T-helper 2 cell (primary cell): ENCODE measurements at regions not wholly inside any gene's neighbourhood (a gene's known extent, or its start where the extent isn't known, plus 50 kb on each side); places are given as distances from the start of the nearest gene placed in this dataset.
"Not testable (repeated sequence)": the region's sequence is repeated elsewhere in the genome, so short reads cannot be mapped to it uniquely, and the experiment has no call there.

ENCODE experiments used
- DNase-seq, 5 experiments: peaks; one replicate each; pipeline versions ENCODE4 v3.0.0 to v3.0.0-alpha.2; 2012 to 2022

DNA sequence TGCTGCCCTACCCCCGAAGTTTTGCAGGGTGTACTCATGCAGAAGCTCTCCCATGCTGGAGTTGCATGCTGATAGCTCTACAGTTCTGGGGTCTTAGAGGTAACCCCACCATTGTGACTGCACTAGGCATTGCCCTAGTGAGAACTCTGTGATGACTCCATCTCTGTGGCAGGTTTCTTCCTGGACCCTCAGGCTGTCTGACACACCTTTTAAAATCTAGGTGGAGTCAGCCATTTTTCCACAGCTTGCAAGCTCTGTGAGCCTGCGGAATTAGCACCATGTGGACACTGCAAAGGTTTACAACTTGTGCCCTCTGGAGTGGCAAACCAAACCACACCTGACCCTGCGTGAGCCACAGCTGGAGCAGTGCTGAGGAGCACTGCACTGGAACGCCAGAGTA, 636.2 kb upstream of the SPRY2 start:
- DNase-seq: no peak

DNA sequence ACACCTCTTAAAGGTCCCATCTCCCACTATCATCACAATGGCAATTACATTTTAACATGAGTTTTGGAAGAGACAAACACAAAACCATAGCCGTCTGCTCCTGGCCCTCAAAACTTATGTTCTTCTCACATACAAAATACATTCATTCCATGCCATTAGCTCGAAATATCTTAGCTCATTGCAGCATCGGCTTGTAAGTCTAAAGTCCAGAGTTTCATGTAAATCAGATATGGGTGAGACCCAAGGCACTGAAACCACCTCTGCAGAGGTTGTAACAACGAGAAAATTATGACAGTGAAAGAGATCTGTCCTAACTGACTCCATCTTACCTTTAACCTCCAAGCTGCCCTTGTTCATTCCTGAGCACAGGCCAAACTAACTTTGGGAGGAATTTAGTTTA, 635.0 kb upstream of the SPRY2 start:
- no peak for DNase-seq

DNA sequence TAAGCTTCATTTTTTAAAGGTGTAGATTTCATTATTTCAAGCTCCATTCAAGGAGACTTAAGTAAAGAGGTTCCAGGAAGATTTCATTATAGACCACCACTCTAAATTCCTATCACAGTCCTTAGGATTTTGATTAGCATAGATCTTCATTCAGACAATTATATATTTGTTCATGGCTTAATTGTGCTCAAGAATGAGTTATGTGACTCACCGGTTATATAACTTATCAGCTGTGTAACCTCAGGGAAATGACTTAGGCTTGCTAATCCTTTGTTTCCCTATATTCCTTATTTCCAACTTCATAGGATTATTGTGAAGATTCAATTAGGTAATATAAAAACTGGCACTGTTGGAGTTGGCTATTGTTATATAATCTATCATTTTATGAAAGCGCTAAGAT, 632.8 kb upstream of the SPRY2 start:
- DNase-seq: no peak

DNA sequence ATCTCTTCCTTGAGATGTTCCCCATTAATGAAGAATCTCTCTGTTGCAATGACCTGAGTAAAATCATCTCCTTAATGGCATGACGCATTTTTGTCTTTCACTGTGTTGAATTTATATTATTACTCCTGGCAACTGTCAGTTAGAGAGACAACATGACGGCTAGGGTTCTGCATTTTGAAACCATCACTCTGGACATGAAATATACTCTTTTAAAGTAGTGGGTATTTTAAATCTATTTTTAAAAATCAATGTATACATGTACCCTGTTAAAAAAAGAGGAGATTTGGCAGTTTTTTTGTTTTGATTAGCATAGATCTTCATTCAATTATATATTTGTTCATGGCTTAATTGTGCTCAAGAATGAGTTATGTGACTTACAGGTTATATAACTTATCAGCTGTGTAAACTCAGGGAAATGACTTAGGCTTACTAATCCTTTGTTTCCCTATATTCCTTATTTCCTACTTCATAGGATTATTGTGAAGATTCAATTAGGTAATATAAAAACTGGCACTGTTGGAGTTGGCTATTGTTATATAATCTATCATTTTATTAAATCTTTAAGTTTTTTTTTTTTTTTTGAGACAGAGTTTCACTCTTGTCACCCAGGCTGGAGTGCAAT, 632.0 kb upstream of the SPRY2 start:
- DNase-seq: no peak

DNA sequence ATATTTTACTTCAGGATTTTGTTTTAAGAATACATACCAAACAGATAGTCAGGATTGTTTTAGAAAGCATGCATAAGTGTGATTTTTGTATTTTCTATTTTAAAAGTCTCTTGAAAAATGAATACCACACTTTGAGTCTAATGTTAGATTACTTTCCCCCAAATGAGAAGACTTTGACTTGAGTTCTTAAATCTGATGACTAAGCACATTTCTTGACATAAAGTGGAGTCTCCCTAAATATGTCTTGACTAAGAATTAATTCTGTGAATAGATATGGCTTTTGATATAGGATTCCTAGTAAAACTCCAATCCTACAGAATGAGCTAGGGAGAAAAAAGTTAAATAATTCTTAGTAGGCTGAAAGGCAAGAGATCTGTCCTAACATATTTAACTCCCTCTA, 624.2 kb upstream of the SPRY2 start:
- DNase-seq: no peak

DNA sequence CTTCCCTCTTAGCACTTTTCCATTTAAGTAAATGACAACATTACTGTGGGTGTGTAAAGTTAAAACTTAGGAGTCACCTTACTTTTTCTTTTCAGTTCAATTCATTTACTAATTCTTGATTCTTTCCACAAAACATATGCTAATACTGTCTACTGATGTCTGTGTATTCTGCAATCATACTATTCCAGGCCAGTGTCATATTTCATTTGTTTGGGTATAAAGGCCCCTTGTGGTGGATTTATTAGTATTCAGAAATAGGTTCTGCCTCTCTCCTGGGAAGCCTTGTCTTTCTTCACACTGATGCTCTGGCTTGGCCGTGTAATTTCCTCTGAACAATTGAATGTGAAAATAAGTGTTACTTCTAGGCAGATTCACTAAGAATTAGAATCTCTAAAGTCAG, 621.9 kb upstream of the SPRY2 start:
- DNase-seq: no peak

DNA sequence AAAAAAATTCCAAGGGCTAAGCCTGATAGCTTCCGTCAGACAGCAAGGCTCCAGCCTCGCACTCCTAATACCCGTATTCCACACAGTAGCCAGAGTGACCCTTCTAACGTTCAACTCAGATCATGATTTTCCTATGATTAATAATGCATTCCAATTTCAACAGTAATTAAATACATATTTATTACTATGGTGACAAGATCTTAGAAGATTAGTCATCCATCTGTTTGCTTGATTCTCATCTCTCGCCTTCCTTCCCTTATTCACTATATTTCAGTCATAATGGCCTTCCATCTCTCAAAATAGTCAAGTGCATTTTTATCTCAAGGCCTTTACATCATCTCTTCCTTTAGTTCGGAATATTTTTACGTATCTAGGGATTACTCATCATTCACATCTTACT, 621.2 kb upstream of the SPRY2 start:
- no peak for DNase-seq

DNA sequence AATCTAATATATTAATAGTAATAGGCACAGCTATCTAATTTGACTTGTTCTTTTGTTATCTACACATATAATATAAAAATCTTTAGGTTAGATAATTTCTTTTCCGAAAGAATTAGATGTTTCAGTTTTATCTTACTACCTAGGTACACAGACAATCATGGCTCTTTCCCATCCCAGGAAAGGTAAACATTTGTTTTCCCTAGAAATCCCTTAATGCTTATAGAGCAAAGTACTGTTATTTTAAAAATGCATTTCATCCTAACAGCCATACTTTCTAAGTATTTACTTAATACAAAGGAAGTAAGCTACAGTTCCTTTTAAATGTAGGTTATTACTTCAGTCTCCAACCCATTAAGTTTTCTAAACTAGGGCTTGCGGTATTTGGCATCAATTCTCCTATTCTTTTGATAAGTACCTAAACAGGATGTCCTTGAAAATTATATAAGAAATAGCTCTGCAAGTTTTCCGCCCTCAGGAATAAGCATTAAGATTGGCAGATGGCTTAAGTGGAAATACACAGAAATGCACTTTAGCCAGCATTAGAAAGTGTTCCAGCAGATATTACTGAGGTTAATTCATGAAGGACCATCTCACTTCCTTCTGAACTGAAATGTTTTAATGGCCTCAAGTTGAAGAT, 616.2 kb upstream of the SPRY2 start:
- DNase-seq: no peak

DNA sequence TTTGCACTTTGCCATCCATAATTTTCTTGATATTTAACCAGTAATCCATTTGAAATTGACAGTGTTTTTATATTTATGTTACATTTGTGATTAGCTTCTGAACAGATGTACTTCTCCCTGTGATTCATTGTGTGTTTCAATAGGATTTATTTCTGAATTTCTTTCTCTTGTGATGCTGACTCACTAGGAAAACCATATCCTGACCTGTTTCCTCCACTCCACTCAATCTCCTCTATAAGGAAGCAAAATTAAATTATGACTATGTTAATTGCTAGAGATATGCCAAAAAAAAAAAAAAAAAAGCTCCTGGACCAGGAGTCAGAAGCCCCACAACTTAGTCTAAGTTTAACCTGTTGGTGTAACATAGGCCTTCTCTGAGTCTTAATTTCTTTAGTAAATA, 614.6 kb upstream of the SPRY2 start:
- DNase-seq: no peak

DNA sequence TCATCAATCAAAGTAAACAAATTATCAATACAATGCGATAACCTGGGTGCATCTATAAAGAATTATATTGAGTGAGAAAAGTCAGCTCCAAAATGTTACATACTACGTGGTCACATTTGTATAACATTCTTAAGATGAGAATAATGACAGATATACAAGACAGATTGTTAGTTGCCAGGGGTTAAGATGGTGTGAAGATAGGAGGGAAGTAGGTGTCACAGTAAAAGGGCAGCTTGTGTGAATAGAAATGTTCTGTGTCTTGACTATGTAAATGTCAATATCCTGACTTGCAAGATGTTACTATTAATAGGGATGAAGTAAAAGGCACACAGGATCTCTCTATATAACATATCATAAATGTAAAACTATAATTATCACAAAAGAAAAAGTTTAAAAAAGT, 611.2 kb upstream of the SPRY2 start:
- peak in 1 of 5 experiments; percentile 26 for DNase-seq

DNA sequence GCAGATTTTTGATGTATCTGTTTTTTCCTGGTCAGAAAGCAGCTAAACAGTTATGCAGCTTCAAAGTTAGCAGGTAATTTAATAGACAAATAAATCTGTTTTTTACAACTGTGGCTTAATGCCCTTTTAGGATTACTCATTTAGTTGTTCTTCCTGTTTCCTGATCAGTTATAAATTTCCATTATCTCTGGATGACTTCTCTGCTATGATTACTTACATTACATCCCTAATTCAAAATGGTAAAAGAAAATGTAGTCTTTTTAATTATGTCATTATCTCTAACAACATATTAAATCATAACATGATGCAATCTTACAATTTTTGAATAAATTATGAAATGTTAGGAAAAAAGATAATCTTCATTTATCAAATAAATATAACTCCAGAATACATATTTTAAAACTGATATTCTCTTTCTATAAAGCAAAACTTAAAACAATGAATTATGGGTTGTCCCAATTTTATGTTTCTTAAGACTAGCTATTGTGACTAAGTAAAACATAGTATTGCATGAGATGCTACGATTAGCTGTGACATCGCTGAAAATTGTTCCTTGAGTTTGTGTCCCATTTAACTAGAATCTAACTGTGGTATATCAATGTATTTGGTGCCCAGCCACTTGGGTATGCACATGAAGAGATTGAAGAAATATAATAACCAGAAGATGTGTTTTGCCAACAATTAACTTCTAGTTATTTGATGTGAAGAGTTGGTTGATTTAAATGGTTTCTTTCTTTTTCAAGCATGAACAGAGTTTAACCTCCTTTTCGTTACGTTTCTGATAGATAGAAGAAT, 605.3 kb upstream of the SPRY2 start:
- DNase-seq: no peak

DNA sequence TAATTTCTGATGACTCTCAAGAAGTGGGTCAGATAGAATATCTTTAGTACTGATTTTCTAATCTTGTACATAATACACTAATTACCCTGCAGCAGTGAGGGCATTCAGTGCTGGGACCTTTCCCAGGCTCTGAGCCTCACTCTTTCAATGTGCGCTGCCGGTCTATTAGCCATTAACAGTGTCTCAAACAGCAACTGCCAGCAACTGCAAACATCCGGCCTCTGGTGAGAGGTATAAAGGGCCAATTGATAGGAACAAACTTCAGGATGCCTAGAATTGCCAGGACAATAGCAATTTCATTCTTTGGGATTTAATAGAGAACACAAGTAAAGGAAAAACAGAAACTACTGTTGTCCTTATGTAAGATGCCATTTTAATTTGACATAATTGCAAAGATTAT, 604.4 kb upstream of the SPRY2 start:
- no peak for DNase-seq

DNA sequence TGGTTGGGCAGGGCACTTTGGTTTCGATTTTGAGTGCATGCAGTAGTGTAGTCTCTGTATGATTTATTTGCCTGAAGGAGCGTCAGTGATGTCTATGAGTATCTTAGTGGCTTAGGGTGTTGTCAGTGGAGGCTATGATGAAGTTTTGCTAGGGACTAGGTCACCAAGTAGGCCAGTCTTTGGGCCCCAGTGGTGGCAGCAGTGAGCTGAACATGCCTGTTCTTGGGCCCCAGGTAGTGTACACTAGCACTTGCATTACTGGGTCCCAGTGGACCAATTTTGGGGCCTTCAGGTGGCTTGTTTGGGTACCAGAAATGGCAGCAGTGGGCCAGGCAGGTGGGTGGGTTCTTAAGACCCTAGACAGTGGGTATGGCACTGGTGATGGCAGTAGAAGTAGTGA, 598.7 kb upstream of the SPRY2 start:
- DNase-seq: no peak

DNA sequence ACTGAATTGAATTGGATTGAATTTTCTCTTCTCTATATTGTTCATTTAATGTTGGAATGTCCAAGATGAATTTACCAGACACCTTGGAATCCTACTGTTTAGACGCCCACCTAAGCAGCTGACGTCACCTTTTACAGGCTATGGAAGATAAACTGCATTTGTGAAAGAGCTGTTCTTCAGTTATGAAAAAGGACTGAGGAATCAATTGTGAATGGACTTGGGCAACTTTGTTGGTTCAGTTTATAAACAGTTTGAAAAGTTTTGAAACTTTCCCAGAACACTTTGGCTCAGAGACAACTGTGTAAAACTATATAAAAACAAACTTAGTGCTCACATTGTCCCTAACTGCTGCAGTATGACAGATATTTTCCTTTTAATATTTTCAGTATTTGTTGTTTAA, 590.8 kb upstream of the SPRY2 start:
- no peak for DNase-seq

DNA sequence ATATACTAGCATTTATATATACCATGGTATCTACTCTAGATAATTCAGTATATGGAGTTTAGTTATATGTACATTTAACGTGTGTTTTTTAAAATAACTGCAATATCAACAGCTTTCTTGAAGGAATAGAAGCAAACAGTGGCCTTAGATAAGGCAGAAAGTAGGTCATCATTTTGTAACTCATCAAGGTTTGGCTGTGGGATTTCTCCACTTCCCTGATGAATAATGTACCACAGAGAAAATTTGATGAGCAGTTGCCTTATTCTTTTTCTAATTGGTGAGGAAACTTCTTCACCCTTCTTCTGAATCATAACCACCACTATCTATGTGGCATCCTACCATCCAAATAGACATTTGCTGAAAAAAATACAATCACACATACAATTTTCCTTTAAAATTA, 590.2 kb upstream of the SPRY2 start:
- no peak for DNase-seq

DNA sequence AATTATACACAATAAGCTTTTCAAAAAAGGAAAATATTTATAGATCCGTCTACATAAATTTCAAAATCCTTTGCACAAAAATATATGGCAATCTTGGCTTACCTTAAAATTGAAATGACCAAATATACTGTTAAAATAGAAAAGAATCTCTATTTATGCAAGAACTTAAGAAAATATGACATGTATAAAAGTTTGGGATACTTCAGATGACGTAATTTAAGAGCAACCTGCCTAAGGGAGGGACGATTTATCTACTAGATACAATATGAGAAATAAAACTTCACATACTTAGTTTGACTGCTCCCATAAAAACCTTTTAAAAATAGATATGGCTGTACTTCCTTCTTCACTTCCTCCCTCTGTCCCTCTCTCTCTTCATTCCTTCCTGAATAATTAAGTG, 587.3 kb upstream of the SPRY2 start:
- no peak for DNase-seq

DNA sequence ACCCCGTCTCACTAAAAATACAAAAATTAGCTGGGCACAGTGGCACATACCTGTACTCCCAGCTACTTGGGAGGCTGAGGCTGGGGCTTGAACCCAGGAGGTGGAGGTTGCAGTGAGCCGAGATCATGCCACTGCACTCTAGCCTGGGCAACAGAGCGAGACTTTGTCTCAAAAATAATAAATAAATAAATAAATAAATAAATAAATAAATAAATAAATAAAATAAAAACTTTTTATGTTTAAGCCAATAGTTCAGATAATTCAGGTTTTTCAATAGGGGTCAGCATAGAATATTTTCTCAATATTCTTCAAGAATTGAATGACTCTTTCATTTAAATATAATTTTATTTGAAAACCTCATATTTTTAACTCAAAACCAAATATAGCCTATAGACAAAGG, 585.1 kb upstream of the SPRY2 start:
- DNase-seq: not testable (repeated sequence)

DNA sequence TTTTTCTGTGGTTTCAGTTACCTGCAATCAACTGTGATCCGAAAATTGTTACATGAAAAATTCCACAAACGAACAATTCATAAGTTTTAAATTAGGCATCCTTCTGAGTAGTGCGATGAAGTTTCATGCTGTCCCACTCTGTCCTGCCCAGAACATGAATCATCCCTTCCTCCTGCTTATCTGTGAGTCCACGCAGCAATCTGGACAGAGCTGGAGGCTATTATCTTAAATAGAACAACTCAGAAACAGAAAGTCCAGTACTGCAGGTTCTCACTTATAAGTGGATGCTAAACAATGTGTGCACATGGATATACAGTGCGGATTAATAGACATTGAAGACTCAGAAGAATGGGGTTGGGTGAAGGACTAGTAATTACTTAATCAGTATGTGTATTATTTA, 583.7 kb upstream of the SPRY2 start:
- no peak for DNase-seq

DNA sequence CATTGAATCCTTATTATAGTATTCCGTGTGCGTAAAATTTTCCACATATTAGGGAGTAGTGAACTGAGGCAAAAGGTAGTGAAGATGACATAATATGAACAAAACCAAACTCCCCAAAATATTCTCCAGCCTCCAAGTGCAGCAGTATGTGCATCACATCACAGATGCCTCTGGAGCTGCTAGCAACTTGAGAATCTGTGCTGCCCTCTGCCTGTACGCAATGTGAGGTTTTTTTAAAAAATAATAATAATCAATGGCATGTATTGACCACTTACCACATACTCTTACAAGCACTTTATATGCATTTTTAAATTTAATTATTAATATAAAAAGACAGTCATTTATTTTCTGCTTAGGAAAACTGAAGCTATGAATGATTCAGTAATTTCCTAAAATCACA, 583.0 kb upstream of the SPRY2 start:
- peak in 1 of 5 experiments; percentile 1 for DNase-seq

DNA sequence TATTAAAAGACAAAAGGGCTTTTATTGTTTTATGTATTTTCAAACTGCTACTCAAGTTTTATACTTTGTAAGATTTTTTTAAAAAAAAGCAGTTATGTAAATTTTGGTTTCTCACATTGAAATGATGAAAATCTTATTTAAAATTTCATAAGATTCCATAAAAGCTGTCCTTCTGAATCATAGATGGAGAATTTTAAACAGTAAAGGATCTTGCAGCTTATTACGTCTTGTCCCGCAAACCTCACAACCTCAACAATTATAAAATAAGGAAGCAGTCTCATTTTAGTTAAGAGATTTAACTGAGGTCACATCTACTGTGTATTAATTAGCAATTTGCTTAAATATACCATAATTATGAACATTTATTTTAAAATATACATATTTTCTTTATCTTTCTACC, 581.0 kb upstream of the SPRY2 start:
- no peak for DNase-seq

DNA sequence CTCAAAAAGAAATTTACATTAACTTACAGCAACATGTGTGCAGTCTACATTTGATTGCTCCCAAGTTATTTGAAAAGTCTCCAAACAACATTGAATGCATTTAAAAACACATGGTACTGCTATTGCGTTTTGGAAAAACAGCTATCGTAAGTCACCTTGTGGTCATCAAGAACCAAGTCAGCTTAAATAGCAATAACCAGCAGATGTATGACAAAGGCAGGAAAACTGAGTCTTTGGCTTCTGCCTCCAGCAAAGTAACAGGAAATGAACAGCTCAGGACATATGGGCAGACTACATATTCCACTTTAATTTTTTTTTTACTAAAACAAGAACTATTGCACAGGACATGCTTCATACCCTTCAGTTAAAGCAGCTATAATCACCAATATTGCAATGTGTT, 580.6 kb upstream of the SPRY2 start:
- DNase-seq: no peak

DNA sequence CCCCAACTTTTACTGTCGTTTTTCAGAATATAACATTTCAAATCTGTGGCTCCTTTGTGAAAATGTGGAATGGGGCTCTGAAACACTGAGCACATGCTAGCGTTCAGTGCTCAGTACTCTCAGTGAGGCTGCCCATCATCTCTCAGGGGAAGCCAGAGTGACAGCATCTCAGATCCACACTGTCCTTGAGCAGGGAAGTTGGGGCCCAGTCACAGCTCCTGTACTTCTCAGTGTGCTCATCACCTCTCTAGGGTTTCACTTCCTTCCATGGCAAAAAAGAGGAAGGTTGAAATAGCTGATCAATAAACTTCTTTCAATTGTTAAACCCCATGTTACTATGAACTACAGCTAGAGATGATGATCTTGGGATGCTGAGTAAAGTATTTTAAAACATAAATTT, 565.9 kb upstream of the SPRY2 start:
- DNase-seq: no peak

DNA sequence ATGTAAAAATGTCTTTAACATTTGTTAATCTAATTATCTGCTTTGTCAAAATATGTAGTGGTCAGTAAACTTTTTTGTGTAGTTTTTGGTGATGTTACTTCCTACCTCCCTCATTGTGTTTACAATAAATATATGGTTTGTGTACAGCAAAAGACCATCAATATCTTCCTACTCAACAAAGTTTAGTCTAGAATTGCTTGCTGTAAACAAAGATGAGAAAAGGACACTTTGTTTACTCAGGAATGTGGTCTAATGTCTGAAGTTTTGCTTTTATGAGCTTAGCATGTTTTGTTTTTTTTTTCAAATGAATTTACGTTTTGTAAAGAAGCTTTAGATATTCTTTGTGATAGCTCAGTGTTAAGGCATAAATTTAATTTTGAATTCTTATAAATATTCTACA, 563.5 kb upstream of the SPRY2 start:
- DNase-seq: no peak

DNA sequence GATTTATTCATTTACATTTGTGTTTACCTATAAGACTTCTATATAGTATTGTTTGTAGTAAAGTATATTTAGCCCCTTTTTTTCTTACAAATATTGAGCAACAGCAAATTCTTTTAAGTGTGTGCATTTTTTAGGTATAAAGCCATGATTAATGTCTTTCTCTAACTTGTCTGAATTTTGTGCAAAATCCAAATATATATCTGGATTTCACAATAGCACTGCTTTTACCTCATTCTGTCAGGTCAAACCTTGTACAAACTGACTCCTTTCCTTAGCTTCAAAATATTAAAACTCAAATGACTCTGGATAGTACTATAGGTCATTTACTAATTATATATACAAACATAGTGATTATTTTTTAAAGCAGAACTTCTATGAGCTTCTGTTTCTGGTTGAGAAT, 563.0 kb upstream of the SPRY2 start:
- DNase-seq: no peak
